NCI-H146 treated with DMSO at 0.1 percent for 48 hours (cell line): ENCODE measurements at regions not wholly inside any gene's neighbourhood (a gene's known extent, or its start where the extent isn't known, plus 50 kb on each side); places are given as distances from the start of the nearest gene placed in this dataset.

Experiments used
- DNase-seq: peaks from one replicate; lab custom pipeline; 2025; ENCODE audit not compliant: unreplicated experiment; lab: John Stamatoyannopoulos, UW

- DNase-seq = peak; percentile 10
These were observed 525.8 kb upstream of the PROK2 start for GRCh38 chr3:72310419-72311380.

GRCh38 chr3:72309661-72310418 lies 524.9 kb upstream of the PROK2 start:
- DNase-seq = no peak

GRCh38 chr3:72308641-72309040 lies 523.7 kb upstream of the PROK2 start:
- no peak for DNase-seq

DNA sequence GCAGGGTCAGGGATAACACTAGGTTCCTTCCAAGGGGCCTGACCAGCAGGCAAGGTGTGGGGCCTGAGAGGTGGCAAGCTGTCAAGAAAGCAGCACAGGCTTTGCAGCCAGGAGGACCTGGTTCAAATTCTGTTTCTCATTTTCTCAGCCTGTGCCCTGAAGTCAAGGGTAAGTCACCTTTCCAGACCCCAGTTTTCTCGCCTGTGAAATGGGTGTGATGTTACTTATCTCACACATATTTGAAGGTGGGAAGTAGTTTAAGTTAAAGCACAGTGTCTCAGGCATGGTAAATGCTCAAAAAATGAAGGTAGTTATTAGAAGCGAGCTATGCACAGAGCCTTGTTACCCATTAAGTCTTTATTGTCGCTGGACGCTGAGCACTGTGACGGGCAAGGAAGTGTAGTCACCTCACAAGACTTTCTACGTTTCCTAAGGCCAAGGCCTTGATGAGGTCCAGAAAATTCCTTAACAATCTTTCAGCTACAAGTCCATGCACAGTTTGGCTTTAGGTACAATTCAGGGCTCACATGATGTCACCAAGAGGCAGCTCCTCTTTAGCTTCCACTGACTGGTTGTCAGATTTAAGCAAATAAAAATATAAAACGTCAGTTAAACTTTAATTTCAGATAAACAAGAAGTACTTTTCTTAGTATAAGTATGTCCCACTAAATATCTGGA lies 522.6 kb upstream of the PROK2 start:
- no peak for DNase-seq

GRCh38 chr3:72306800-72307341 lies 521.9 kb upstream of the PROK2 start:
- DNase-seq = peak; percentile 25

DNA sequence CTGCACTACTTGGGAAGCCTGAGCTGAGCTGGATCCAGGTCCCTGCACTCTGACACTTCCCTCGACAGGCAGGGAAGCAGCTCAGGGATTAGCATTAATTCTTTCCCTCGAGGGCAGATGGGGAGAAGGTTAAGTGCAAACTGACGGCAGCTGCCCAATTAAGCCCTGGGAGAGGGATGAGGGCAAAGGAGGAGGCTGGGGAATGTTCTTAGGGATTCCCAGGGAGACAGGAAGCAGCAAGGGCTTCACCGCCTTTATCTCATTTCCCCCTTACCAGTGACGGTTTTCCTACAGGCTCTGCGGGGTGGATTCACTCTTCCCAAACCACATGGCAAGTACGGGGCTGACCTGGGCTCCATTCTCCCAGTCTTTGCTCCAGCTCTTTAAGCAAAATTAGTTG lies 519.0 kb upstream of the PROK2 start:
- DNase-seq = peak; percentile 10

DNA sequence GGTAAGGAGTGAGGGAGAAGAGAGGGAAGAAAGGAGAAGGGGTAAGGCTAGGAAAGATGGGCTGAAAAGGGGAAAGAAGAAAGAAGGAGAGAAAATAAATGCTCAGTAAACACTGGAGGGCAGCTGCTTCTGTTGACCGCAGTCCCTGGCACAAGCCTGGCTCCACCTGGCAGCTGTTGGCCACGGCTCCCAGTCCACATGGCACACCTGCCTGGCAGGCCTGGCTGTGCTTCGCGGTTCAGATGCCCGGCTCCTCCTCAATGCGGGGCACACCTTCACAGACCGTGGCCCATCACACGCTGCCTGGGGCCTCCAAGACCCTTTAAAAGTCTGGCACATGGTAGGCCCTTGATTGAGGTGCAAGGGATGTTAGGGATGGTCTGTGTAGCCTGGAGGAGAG lies 516.8 kb upstream of the PROK2 start:
- DNase-seq = no peak

DNA sequence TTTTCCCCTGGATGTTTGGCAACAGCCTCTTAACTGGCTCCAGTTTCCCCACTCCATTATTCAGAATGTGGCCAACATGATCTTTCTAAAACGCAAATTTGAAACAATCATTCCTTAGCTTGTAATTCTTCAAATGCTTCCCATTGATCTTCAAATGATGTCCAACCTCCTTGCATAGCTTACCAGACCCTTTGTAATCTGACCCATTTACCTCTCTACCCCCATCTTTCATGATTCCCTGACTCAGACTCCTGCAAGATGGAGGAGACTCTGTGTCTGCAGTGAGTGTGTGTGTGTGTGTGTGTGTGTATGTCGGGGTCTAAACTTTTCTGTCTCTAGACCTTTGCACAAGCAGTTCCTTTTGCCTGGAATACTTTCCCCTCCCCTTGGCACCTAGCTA lies 515.7 kb upstream of the PROK2 start:
- no peak for DNase-seq

- no peak for DNase-seq
These were observed 514.9 kb upstream of the PROK2 start for GRCh38 chr3:72299823-72300222.

DNA sequence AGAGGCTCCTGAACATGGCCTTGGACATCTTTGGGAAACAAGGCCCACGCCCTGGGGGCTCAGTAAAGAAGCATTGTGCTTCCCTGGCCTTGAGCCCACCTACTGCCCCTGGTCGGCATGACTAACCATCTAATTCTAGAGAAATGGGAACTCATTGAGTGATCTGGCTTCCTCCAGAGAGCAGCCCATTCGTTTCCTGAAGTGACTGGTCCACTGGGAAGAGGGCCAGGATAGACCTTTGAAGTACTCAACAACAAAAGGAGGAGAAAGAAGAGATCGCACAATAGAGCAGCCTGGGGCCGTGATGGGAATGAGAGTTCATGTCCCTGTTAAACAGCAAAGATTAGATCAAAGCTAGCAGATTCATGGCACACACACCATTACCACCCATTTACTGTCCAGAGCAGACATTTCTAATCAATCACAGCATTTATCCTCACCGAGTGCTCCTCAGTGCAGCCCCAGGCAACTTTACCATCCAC lies 514.4 kb upstream of the PROK2 start:
- DNase-seq = no peak

GRCh38 chr3:72298201-72299152 lies 513.5 kb upstream of the PROK2 start:
- no peak for DNase-seq

GRCh38 chr3:72297481-72297880 lies 512.5 kb upstream of the PROK2 start:
- DNase-seq = no peak

DNA sequence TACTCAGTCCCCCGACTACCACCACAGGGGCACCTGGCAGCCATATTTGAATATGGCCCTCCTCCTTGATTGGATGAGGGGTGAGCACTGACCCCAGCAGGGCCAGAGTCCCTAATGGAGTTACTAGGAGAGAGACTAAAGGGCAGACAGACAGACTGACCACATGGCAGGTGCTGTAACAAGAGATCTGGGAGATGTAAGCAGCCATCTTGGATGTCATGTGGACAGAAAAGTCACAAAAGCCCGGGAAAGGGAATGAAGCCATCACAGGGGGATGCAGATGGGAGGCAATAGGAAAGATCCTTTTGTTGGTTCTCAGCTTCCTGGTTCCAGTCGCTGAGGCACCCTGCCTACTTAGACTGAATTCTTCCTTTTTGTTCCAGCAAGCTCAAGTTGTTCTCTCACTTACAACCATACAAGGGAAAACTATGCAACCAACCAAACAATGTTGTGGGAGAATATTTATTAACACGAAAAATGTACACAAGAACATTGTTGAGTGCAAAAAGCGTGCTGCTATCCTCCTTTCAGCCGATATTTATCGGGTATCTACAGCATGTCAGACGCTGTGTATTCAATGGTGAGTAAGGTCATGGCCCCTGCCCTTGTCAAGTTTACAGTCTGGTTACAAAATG lies 511.6 kb upstream of the PROK2 start:
- no peak for DNase-seq

DNA sequence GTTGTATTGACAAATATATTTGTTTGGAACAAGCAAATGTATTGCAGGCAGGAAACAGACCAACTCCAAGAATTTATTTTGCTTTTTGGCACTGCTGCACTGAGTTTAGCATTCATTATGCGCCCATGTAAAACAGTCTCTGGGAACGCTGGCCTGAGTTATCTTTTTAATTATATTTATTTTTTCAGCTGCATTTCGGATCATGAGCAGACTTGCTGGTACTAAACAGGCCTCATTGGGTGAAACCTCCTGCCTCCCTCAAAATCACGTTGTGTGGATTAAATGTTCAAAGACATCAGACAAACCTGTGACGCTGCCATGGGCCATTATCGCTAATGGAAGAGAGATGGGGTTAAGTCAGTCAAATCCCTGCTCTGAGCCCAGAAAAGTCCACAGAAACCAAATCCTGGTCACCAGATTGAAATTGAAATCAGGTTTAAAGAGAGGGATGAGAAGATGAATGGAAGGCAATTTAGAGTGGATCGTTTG lies 511.1 kb upstream of the PROK2 start:
- DNase-seq = no peak

- no peak for DNase-seq
These were observed 510.5 kb upstream of the PROK2 start for GRCh38 chr3:72295276-72295961.

DNA sequence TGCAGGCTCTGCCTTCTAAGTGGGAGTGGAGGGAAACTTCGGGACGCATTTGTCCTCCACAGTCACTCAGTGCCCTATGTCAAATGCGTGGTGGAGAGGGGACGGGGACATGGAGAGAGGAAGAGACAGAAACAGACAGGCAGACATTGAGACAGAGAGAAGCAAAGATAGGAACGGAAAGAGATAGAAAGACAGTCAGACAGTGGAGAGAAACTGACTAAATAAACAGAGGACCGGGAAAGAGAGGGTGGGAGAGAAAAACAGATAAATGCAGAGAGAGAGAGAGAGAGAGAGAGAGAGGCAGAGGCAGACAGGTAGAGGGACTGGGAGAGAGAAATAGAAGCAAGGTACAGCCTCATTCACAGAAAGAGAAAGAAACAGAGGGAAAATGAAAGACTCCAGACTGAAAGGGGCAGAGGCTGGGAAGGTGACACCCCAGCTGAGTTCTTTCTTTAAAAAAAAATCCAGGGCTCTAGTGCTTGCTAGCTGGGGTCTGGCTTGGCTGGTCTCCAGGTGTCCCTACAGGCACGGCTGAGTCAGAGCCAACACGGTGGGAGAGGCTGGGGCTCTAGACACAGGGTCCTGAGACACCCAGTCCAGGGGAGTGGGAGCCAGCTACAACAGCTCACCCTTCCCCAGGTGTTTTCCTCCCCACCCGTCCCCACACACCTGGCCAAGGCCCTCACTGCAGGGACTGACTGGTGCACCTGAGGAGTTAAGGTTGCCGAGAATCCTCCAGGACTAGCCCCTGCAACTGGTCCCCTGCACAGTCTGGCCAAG lies 506.1 kb upstream of the PROK2 start:
- no peak for DNase-seq

- no peak for DNase-seq
These were observed 504.7 kb upstream of the PROK2 start for GRCh38 chr3:72289692-72290071.
